Panc1 (cell line): ENCODE measurements at regions not wholly inside any gene's neighbourhood (a gene's known extent, or its start where the extent isn't known, plus 50 kb on each side); places are given as distances from the start of the nearest gene placed in this dataset.

Source experiments
- ATAC-seq: fragments of 200-7000 bp; cut with Tn5 transposase; 2 replicates; pipeline ENCODE4 v1.9.1; 2020; ENCODE audit warnings: mild to moderate bottlenecking, moderate library complexity
- BruUV-seq: library from RNA; stranded (reverse); fragments of 400-500 nt; replicated peaks from 2 replicates; lab custom pipeline; 2021; lab: Mats Ljungman, UMichigan
- CTCF ChIA-PET: fragments of 300-600 bp; sonication (Branson Sonifier 250); formaldehyde crosslinking; loops from one replicate; lab custom pipeline; 2022; ENCODE audit warnings: antibody characterized with exemption; lab: Charles Lee
- POLR2A ChIA-PET: fragments of 300-600 bp; sonication (Branson Sonifier 250); formaldehyde crosslinking; loops from one replicate; lab custom pipeline; 2022; ENCODE audit warnings: antibody characterized with exemption; lab: Charles Lee
- DNase-seq: peaks from one replicate; pipeline ENCODE4 v3.0.0-alpha.2; 2010; ENCODE audit warnings: low read depth, low spot score
- H3K27ac ChIP-seq: 2 replicates; pipeline ENCODE4 v1.5.1; 2011; ENCODE audit warnings: mild to moderate bottlenecking, low read length, inconsistent platforms
- H3K27me3 ChIP-seq: fragments of 200-500 bp; sonication (Bioruptor generic); 2 replicates; pipeline ENCODE4 v1.6.0; 2014; ENCODE audit warnings: low read length, inconsistent platforms; ENCODE audit not compliant: control insufficient read depth, insufficient read depth
- H3K36me3 ChIP-seq: fragments of 200-500 bp; sonication (Bioruptor generic); 2 replicates; pipeline ENCODE4 v1.5.1; 2014; ENCODE audit warnings: inconsistent platforms, mild to moderate bottlenecking, low read length, moderate library complexity; ENCODE audit not compliant: control insufficient read depth, insufficient read depth
- H3K4me1 ChIP-seq: 2 replicates; pipeline ENCODE4 v1.5.1; 2011; ENCODE audit warnings: inconsistent platforms, mild to moderate bottlenecking, low read length, moderate library complexity; ENCODE audit not compliant: control insufficient read depth, insufficient read depth
- H3K4me3 ChIP-seq, 2 experiments: 2 replicates each; pipeline ENCODE4 v1.5.1; 2011 to 2012; ENCODE audit warnings: low read depth in 2 of 2, low read length in 2 of 2, mild to moderate bottlenecking in 2 of 2, inconsistent platforms in 1 of 2, moderate library complexity in 1 of 2
- H3K9me3 ChIP-seq: fragments of 200-500 bp; sonication (Bioruptor generic); 2 replicates; pipeline ENCODE4 v1.5.1; 2014; ENCODE audit warnings: low read depth, mild to moderate bottlenecking, inconsistent platforms, low read length, moderate library complexity; ENCODE audit not compliant: control insufficient read depth, insufficient read depth
- CTCF ChIP-seq: fragments of 450-650 bp; IDR thresholded peaks from 2 replicates; pipeline ENCODE4 v1.5.1; 2017; ENCODE audit warnings: mild to moderate bottlenecking
- POLR2AphosphoS5 ChIP-seq: IDR thresholded peaks from 2 replicates; pipeline ENCODE4 v1.6.1; 2012; ENCODE audit warnings: mild to moderate bottlenecking, low read depth, low read length, moderate library complexity
- REST ChIP-seq, 2 experiments: IDR thresholded peaks; 2 replicates each; pipeline ENCODE4 v1.6.1; 2011 to 2012; ENCODE audit warnings: low read depth in 2 of 2, control low read depth in 1 of 2, low read length in 1 of 2, mild to moderate bottlenecking in 1 of 2, moderate library complexity in 1 of 2; ENCODE audit not compliant: insufficient read depth in 1 of 2
- SIN3A ChIP-seq: IDR thresholded peaks from 2 replicates; pipeline ENCODE4 v1.6.1; 2012; ENCODE audit warnings: low read depth, mild to moderate bottlenecking, low read length, moderate library complexity, borderline replicate concordance; ENCODE audit not compliant: insufficient read depth
- TCF7L2 ChIP-seq: IDR thresholded peaks from 2 replicates; pipeline ENCODE4 v1.6.1; 2011; ENCODE audit warnings: mild to moderate bottlenecking, low read depth, low read length, inconsistent platforms
- in situ Hi-C: cut with HindIII; loops from 2 replicates; pipeline ENCODE4 v1.10.0; 2016; ENCODE audit warnings: low sequenced_read_pairs, low pct_unique_long_range_greater_than_20kb
- intact Hi-C: fragments of 100-400 bp; cut with micrococcal nuclease; formaldehyde crosslinking; loops from one replicate; pipeline ENCODE4 v1.10.0; 2022; ENCODE audit not compliant: unreplicated experiment

GRCh38 chrX:113551919-113552318 is 711.3 kb upstream of the AMOT start:
- no TSS peak for BruUV-seq
- ATAC-seq = no peak
- CTCF ChIA-PET = no interaction called here

GRCh38 chrX:113548308-113549015 is 707.8 kb upstream of the AMOT start:
- DNase-seq (no peak), ATAC-seq (no peak)
- Histone ChIP-seq H3K4me3 (no peak overlapping the region), H3K9me3 (no peaks in the 10 kb centered on the region), H3K36me3 (no peaks in the 10 kb centered on the region), H3K27me3 (no peaks in the 10 kb centered on the region), H3K27ac (no peak overlapping the region), H3K4me1 (no peaks in the 10 kb centered on the region)
- intact Hi-C loops (no loop called here), in situ Hi-C loops (no loop called here)
- BruUV-seq = no TSS peak
- ChIA-PET POLR2A (no interaction called here), CTCF (no interaction called here)
- TF ChIP-seq SIN3A (no peak), TCF7L2 (no peak), REST (IDR thresholded peaks at IDR 0.05; ENCODE audit: insufficient read depth in 1 of 2, low read depth in 2 of 2, low read length in 1 of 2) (no peak), POLR2AphosphoS5 (no peak), CTCF (no peak)

More at GRCh38 chrX:113551919-113552318, 711.3 kb upstream of the AMOT start:
- POLR2A ChIA-PET = no interaction called here
- intact Hi-C loops = no loop called here
- Histone ChIP-seq H3K27ac (no peak overlapping the region), H3K4me1 (no peaks in the 10 kb centered on the region), H3K9me3 (no peaks in the 10 kb centered on the region), H3K4me3 (no peak overlapping the region), H3K36me3 (no peaks in the 10 kb centered on the region), H3K27me3 (no peaks in the 10 kb centered on the region)
- DNase-seq = no peak
- TF ChIP-seq SIN3A (no peak), TCF7L2 (no peak), CTCF (no peak)
- in situ Hi-C loops = no loop called here
